Stimulated activated CD4-positive, alpha-beta T cell treated with anti-CD3 and anti-CD28 coated beads, TNF-alpha, amount 100 ng/mL, for 4 hours (primary cell): ENCODE measurements at regions not wholly inside any gene's neighbourhood (a gene's known extent, or its start where the extent isn't known, plus 50 kb on each side); places are given as distances from the start of the nearest gene placed in this dataset.

Source experiments
- DNase-seq, 3 experiments: peaks; one replicate each; pipeline ENCODE4 v3.0.0-alpha.2; 2020; ENCODE audit warnings: low read depth in 3 of 3

- DNase-seq, result no peak
These were observed 146.5 kb downstream of the GLI2 start for GRCh38 chr2:120881981-120882788.

GRCh38 chr2:120883607-120884440 is 148.2 kb downstream of the GLI2 start:
- no peak for DNase-seq

- no peak for DNase-seq
These were observed 149.0 kb downstream of the GLI2 start for GRCh38 chr2:120884472-120885290.

- DNase-seq, result no peak
These were observed 149.7 kb downstream of the GLI2 start for GRCh38 chr2:120885321-120885720.

DNA sequence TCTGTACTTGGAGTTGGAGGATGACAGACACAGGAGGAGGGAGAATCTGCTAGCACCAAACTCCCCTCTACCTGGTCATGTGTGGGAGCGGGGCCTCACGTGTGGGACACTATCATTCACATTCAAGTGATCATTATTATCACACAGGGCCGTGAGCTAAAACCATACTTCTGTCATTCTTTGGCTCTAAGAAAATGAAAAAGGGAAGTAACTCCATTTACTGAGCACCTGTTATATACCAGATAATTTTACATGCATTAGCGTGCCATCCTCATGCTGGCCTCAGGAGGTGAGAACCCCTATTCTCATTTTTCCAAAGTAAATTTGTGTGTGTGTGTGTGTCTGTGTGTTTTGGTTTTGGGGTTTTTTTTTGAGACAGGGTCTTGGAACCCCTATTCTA is 150.1 kb downstream of the GLI2 start:
- no peak for DNase-seq

- DNase-seq, result no peak
These were observed 151.1 kb downstream of the GLI2 start for GRCh38 chr2:120886534-120887319.

DNA sequence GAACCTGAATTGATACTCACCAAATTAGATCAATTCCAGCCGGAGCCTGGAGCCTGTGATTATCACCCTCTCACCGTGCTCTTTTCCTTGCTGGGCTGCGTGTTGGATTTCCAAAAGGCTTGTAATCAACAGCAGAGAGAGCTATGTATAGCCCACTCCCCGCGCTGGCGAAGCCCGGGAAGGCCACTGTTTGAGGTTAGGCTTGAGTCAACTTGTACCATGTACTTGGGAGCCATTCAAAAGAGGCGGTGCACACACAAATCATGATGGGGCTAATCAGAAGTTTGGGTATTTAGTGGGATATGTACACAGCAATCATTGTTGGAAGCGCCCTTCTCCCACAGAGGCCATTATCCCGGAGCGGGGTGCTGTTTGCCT is 151.6 kb downstream of the GLI2 start:
- DNase-seq, result no peak

DNA sequence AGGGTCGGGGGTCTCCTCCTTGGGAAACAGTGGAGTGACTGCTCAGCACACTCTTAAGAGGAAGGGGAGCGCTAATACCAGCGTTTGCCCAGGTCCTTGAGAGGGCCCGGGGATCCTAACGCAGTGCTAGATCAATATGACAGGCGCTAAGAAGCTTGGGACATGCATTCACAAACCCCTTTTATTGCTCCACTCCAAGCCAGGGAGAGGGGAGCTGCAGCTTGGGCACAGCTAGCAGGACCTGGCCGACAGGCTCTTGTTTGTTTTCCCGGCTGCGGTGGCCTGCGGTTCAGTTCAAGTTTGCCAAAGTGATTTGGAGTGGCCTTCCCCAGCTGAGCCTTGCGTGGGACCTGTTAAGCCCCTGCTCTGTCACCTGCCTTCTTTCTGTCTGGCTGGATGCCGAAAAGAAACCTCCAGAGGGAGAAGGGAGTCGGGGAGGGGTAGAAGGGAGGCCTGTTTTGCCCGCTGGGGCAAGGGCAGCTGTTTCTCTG is 152.1 kb downstream of the GLI2 start:
- DNase-seq, result no peak

GRCh38 chr2:120888851-120889250 is 153.2 kb downstream of the GLI2 start:
- DNase-seq, result no peak

DNA sequence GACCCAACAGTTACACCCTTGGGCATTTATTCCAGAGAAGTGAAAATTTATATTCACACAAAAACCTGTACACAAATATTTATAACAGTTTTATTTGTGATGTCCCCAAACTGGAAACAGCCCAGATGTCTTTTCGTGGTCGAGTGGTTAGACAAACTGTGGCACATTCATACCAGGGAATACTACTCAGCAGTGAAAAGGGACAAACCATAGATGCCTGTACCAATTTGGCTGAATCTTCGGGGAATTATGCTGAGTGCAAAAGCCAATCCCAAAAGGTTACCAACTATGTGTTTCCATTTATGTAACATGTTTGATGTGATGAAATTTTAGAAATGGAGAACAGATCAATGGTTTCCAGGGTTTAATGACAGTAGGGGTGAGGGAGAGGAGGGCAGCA is 154.3 kb downstream of the GLI2 start:
- no peak for DNase-seq

DNA sequence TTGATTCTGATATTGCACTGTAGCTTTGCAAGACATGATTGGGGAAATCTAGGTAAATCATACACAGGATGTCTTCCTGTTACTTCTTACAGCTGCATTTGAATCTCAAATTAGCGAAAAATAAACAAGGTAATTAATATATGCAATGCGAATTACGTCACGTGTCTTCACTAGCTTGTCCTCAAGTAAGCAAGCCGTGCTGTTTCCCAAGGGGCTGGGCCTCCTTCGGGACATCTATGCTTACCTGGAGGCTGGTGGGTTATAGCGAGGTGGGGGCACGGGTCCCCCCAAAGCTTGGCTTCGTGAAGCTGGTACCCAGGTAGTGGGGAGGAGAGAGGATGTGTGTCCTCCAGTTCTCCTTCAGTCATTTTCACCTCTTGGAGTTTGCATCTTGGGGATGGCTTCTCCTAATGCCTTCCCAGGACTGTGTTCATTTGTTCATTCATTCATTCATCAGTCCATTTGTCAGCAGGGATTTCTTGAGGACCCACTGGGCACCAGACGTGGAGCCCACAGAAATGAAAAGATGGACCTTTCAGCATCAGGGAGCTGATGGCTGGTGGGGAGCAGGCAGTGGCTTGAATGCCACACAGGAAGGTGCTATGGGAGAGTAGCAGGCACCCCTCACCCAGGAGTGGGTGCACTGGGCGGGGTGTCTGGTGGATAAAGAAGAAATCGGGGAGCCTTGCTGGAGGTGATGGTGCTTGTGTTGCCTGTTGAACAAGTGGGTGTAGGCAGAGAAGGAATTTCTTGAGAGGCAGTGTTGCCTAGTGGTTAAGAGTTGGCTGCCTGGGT is 155.1 kb downstream of the GLI2 start:
- DNase-seq, result no peak

DNA sequence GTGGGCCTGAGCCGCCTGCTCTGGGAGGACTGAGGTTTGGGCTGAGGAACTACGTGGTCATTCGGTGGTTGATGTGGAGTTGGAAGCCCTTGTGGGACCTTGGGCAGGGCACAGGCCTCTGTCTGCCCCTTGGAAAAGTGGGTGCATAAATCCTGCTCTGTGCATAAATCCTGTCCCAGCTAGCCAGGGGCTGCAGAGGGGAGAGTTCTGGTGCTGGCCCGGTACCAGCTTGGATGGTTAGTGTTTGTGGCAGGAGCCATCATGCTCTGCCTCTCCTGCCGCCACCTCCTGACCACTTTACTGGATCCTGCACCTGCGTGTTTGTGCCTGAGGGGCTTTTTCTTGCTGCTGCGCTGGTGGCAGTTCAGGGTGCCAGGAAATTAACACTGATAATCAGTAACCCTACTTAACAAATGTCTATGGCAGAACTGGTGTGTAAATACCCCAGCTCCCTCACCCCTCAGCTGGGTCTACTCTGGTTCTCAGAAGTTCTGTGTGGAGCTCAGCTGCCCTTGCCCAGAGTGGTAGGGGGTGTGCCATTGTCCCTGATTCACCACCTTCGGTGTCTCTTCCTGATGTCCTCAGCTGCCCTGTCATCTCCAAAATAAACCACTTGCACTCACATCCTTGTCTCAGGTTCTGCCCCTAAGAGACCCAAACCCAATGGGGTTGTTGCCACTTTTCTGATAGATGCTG is 156.8 kb downstream of the GLI2 start:
- DNase-seq, result no peak

DNA sequence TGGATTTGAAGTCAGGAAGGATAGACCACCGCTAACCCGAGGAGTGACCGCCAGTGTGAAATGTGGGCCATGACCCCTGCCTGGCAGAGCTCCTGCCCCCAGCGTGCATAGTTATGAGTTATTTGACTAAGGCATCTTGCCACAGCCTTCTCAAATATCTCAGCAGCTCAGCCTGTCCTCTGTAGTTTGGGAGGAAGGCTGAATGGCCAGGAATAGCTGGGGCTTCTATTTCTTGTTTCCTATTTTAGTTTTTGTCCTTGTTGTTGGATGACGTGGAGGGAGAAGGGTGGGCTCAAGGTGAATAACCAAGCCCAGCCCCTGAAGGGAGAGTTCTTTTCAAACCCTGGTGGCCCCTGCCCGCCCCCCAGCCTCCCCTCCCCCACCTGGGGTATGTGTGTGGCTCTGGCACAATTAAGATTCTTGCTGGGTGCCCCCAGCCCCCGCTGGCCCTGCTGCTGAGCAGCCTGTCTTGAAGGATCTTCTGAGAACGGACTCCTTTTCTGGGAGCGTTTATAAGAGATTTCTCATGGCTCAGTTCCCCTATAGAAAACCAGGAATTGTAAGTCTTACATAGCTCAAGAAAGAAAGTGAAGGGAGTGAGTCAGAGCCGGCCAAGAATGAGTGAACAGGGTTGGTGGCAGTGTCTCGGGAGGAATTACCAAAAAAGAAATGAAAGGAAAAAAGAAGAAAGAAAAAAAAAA is 157.4 kb downstream of the GLI2 start:
- DNase-seq, result no peak

GRCh38 chr2:120893811-120894584 is 158.3 kb downstream of the GLI2 start:
- no peak for DNase-seq

DNA sequence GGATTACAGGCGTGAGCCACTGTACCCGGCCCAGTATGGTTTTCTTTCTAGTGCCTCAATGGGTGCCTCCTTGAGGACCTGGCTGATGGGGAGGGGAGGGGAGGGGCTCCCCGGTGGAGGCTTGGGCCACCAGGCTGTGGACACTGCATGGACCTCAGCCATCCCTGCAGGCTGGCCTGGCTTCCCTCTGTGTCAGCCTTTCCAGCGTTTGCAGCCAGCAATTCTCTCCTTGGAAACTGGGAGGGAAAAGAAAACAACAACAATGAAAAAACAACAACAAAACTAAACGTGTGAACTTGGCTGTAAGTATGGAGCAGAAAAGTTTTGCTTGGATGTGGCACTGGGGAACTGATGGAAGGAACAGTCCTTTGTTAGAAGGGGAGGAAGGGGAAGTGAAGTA is 159.3 kb downstream of the GLI2 start:
- no peak for DNase-seq

DNA sequence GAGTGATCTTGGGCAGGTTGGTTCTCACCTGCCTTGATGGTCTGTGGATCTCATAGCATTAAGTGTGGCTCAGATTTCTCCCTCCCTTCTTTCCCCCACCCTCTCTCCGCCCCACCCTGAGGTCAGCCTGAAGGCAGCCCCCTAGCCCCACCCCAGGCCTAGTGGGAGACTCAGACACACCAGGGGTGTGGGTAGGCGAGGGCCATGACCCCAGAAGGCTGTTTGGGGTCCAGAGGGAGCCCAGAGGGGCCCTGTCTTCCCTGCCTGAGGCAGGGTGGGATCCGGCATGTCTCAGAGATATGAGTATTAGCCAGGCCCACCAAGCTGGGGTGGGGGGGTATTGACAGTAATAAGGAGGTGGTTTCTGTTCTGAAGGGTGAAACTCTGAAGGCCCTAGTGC is 160.5 kb downstream of the GLI2 start:
- DNase-seq, result no peak

DNA sequence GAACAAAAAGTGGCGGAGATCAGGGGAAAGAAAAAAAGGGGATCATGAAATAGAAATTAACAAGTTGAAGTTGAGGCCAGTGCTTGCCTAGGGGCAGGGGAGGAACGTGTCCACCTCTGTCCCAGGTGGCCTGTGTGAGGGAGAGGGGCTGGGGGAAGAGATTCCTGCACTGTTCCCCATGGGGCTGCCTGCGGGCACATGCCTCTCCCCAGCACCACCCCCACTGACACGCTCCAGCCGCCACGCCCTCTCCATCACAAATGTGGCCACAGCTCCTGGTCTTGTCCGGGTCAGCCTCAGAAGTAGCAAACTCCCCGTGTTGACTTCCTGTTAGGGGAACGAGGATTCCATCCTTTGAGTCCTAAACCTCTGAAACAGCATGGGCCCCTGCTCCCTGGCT is 161.2 kb downstream of the GLI2 start:
- no peak for DNase-seq

- no peak for DNase-seq
These were observed 161.7 kb downstream of the GLI2 start for GRCh38 chr2:120897399-120897798.
